Body of pancreas (tissue), 4 donors: ENCODE measurements at regions not wholly inside any gene's neighbourhood (a gene's known extent, or its start where the extent isn't known, plus 50 kb on each side); places are given as distances from the start of the nearest gene placed in this dataset.

Experiments
- ATAC-seq: fragments of 150-250 bp; one replicate; pipeline ENCODE4 v1.9.1; 2016
- DNase-seq, 4 donors: peaks; one replicate each; pipeline ENCODE4 v3.0.0-alpha.2; 2019
- H3K27ac ChIP-seq, 4 donors: fragments of 200-600 bp; sonication (generic); 1 replicate in 3 of 4; 2 replicates in 1 of 4; pipeline versions ENCODE4 v1.5.1 to v1.6.1; 2016 to 2019; ENCODE audit warnings: mild to moderate bottlenecking in 1 of 4, mixed read lengths in 1 of 4, moderate library complexity in 1 of 4
- H3K27me3 ChIP-seq, 2 donors: fragments of 200-600 bp; sonication (generic); one replicate each; pipeline ENCODE4 v1.6.0; 2016; ENCODE audit warnings: mild to moderate bottlenecking in 1 of 2
- H3K36me3 ChIP-seq, 2 donors: fragments of 200-600 bp; sonication (generic); replicated peaks in 1 of 2; 2 replicates each; pipeline ENCODE4 v1.5.1; 2016; ENCODE audit warnings: low read depth in 2 of 2; ENCODE audit not compliant: insufficient read depth in 1 of 2
- H3K4me1 ChIP-seq: fragments of 200-600 bp; sonication (generic); one replicate; pipeline ENCODE4 v1.6.0; 2016
- H3K4me3 ChIP-seq, 2 donors: fragments of 200-600 bp; sonication (generic); 1 replicate in 1 of 2; 2 replicates in 1 of 2; pipeline ENCODE4 v1.5.1; 2016 to 2019
- H3K9me3 ChIP-seq, 3 donors: fragments of 200-600 bp; sonication (generic); 1 replicate in 2 of 3; 2 replicates in 1 of 3; pipeline ENCODE4 v1.5.1; 2016
- POLR2A ChIP-seq, 3 donors: fragments of 450-650 bp; IDR thresholded peaks; one replicate each; pipeline ENCODE4 v1.6.1; 2016; ENCODE audit warnings: antibody characterized with exemption in 3 of 3, mild to moderate bottlenecking in 2 of 3
- WGBS, 2 donors: methylation state at CpG; one replicate each; pipeline ENCODE4 v1.1.5; 2017; 5-methylcytosine and 5-hydroxymethylcytosine counted together
- intact Hi-C: fragments of 100-400 bp; cut with DNase I; formaldehyde crosslinking; loops from one replicate; pipeline ENCODE4 v1.15.1; 2023
- TF ChIP-seq, protein P1 (sequence below), 7 experiments: fragments of 450-650 bp in 4 of 7; fragments of 200-600 bp in 3 of 7; sonication (generic) in 3 of 7; IDR thresholded peaks; one replicate each; pipeline ENCODE4 v1.5.1; 2016 to 2019; ENCODE audit warnings: antibody characterized with exemption in 7 of 7

DNA sequence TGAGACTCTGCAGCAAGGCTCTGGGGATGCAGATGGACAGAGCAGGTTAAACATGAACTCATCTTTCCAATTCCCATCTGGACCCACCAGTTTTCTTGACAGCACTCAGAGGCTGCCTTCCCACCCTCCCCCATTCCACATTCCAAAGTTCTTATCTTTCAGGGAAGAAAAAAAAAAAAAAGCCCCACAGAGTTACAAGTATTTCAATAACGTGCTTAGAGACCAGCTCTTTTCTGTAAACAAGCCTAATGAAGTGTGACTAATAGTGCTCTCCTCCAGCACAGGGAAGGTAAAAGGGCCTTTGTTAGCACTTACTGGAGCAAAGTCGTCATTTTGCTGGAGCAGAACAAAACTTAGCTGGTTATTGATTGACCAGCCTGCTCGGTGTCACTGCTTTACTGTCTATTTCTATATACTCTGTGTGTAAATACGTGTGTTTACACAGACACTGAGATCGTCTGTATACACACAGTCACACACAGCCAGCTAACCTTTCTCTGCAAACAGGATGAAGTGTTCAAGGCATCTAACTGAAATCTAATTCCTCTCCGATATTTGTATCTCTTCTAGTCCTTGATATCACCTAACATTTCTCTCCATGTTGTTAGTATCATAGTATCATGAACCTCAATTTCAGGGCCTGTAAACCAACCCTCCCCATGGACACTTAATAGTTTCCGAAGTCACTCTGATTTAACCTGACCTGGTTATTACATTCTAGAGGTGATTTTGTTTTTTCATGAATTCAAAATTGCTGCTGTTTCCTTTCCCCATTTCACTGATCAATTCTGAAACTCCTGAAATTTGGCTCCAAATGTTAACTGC lies 84.9 kb downstream of the ZNF608 start:
- no peaks in the 10 kb centered on the region for H3K9me3 ChIP-seq
- DNase-seq (peak; percentile 48 to 66 (median 58)), ATAC-seq (peak; percentile 92)
- H3K36me3 ChIP-seq: no peaks in the 10 kb centered on the region
- WGBS, 2 donors: 11 to 20% methylated on average over 7 of the region's 7 CpGs
- peaks cover 85% of the 10 kb centered on the region for H3K4me1 ChIP-seq
- no peak for TF ChIP-seq POLR2A (IDR thresholded peaks at IDR 0.05)
- TF ChIP-seq, protein P1, sequence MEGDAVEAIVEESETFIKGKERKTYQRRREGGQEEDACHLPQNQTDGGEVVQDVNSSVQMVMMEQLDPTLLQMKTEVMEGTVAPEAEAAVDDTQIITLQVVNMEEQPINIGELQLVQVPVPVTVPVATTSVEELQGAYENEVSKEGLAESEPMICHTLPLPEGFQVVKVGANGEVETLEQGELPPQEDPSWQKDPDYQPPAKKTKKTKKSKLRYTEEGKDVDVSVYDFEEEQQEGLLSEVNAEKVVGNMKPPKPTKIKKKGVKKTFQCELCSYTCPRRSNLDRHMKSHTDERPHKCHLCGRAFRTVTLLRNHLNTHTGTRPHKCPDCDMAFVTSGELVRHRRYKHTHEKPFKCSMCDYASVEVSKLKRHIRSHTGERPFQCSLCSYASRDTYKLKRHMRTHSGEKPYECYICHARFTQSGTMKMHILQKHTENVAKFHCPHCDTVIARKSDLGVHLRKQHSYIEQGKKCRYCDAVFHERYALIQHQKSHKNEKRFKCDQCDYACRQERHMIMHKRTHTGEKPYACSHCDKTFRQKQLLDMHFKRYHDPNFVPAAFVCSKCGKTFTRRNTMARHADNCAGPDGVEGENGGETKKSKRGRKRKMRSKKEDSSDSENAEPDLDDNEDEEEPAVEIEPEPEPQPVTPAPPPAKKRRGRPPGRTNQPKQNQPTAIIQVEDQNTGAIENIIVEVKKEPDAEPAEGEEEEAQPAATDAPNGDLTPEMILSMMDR (IDR thresholded peaks at IDR 0.05): no peak
- H3K27ac ChIP-seq: peak overlapping the region; percentile 60 to 84 (median 82)
- no peaks in the 10 kb centered on the region for H3K27me3 ChIP-seq
- no peak overlapping the region for H3K4me3 ChIP-seq
- intact Hi-C loops: no loop called here

DNA sequence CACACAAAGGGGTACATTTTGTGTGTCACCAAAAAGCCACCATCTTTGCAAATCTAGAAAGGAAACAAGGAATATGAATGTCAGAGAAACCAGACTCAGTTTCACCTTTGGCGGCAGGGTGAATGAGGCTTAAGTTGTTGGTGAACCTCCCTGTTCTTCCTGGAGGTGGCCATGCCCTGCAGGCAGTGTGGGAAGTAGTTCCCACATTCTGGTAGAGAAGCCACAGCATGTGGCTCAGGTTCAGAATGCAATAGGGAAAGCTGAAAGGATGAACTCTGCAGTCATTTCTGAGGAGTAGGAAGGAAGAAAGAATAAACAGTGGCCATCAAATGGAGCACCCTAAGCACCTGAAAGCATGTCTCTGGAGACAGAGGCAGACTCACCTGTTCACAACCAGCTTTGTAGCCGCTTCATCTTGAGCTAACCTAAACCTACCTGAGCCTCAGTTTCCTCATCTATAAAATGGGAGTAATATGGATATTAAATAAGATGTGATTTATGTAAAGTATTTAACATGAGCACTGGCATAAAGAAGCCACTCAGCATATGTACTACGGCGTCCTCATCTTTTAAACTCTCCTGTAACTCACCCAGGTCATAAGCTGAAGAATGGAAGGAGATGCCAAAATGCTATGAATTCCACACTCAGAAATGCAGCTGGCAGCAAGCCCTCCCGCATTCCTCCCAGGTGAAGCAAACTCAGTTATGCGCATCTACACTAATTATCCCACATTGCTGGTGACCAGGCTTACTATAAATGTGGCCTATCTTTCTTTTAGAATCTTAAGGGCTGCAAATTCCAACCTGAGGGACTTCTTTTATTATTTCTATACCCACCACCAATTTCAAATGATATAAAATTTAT lies 86.0 kb downstream of the ZNF608 start:
- H3K27me3 ChIP-seq: no peaks in the 10 kb centered on the region
- no peak overlapping the region for H3K4me3 ChIP-seq
- no peaks in the 10 kb centered on the region for H3K36me3 ChIP-seq
- WGBS, 2 donors: 78 to 79% methylated on average over 6 of the region's 6 CpGs
- H3K27ac ChIP-seq: peak overlapping the region; percentile 26 to 84 (median 82)
- no peak for TF ChIP-seq POLR2A (IDR thresholded peaks at IDR 0.05)
- TF ChIP-seq, protein P1 (IDR thresholded peaks at IDR 0.05): no peak
- H3K9me3 ChIP-seq: no peaks in the 10 kb centered on the region
- DNase-seq: peak; percentile 62 to 69 (median 66)
- peaks cover 91% of the 10 kb centered on the region for H3K4me1 ChIP-seq
- intact Hi-C loops: no loop called here
- peak; percentile 28 for ATAC-seq

DNA sequence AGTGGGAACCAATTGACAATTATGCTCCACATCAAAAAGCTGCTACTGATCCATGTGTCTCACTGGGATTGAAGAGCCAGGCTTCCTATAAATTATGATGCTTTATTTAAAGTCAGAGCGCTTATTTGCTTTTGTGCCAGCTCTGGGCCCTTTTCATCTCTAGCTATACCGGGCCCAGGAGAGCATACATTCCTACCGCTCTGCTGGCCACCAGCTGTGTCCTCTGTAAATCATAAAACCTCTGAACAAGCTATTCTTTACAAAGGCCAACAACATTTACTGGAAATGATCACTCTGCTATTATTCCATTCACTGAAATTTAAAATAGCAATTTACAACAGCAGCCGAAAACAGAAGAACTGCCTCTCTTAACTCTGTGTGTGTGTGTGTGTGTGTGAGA lies 86.6 kb downstream of the ZNF608 start:
- Histone ChIP-seq H3K27me3 (no peaks in the 10 kb centered on the region), H3K9me3 (no peaks in the 10 kb centered on the region), H3K4me3 (no peak overlapping the region), H3K4me1 (peaks cover 96% of the 10 kb centered on the region), H3K36me3 (no peaks in the 10 kb centered on the region), H3K27ac (peak overlapping the region; percentile 12 to 84 (median 82))
- DNase-seq (no peak), ATAC-seq (no peak)
- intact Hi-C loops: no loop called here
- no peak for TF ChIP-seq POLR2A (IDR thresholded peaks at IDR 0.05)
- TF ChIP-seq, protein P1 (IDR thresholded peaks at IDR 0.05): no peak
- 56 to 63% methylated on average over 4 of the region's 4 CpGs for WGBS, 2 donors

DNA sequence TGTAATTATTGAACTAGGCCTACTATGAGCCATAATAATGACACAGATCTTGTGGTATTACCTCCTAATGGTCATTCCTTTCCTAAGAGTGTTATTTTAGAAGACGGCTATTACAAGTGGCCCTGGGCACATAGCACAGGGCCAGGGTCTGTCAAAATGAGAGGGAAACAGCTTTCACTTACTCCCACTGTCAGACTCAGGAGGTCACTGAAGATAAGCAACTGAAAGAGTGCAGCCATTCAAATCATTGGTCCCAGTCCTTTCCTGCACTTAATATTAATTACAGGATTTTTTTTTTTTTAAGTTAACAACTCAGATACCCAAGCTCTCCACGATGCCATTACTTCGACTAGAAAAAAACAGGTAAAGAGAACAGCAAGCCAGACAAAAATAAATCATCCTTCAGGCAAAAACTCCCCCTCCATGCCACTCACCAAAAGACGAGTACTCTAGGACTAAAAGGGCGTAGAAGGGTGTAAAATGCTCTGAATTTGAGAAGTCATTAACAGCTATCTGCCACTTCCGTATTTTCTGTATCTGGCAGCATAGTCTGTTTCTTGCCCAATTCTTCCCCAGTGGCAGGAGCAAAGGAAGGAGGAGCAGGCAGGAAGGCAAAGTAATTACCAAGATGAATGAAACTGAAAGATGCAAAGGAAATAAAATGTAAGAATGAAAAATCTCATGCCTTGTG lies 87.4 kb downstream of the ZNF608 start:
- peaks cover 96% of the 10 kb centered on the region for H3K4me1 ChIP-seq
- intact Hi-C loops: no loop called here
- ATAC-seq: no peak

More for the DNA sequence above, 87.4 kb downstream of the ZNF608 start:
- WGBS, 2 donors: 52 to 58% methylated on average over 6 of the region's 6 CpGs
- DNase-seq: no peak
- Histone ChIP-seq H3K4me3 (no peak overlapping the region), H3K36me3 (no peaks in the 10 kb centered on the region), H3K27me3 (no peaks in the 10 kb centered on the region), H3K27ac (peak overlapping the region; percentile 12 to 84 (median 82)), H3K9me3 (no peaks in the 10 kb centered on the region)
- TF ChIP-seq, protein P1 (IDR thresholded peaks at IDR 0.05): no peak
- no peak for TF ChIP-seq POLR2A (IDR thresholded peaks at IDR 0.05)
